ENCODE measurements at regions not wholly inside any gene's neighbourhood (a gene's known extent, or its start where the extent isn't known, plus 50 kb on each side); places are given as distances from the start of the nearest gene placed in this dataset.

- H3K36me3 ChIP-seq (replicated peaks in 1 of 2; ENCODE audit: control insufficient read depth in 1 of 2, insufficient read depth in 2 of 2, low read length in 2 of 2): no peaks in the 10 kb centered on the region
- TF ChIP-seq ZNF800 (CRISPR knock-in tag; IDR thresholded peaks at IDR 0.05) (no peak), ZFP41 (CRISPR knock-in tag; IDR thresholded peaks at IDR 0.05; ENCODE audit: borderline replicate concordance) (no peak), ZNF205 (CRISPR knock-in tag; IDR thresholded peaks at IDR 0.05) (no peak), HOXA7 (CRISPR knock-in tag; IDR thresholded peaks at IDR 0.05) (no peak), ZNF678 (CRISPR knock-in tag; IDR thresholded peaks at IDR 0.05) (no peak), DR1 (CRISPR knock-in tag; IDR thresholded peaks at IDR 0.05) (no peak), ZBED4 (CRISPR knock-in tag; IDR thresholded peaks at IDR 0.05; ENCODE audit: borderline replicate concordance) (no peak), MAFK (conservative IDR thresholded peaks at IDR 0.05 in 1 of 2, IDR thresholded peaks at IDR 0.05 in 1 of 2; ENCODE audit: low read length in 2 of 2) (no peak)
Measured at GRCh38 chr9:81526587-81526986, 162.8 kb downstream of the TLE1 start.

More at GRCh38 chr9:81526587-81526986, 162.8 kb downstream of the TLE1 start:
- Histone ChIP-seq H4K20me1 (ENCODE audit: insufficient read depth, low read length) (no peaks in the 10 kb centered on the region), H3K4me1 (ENCODE audit: insufficient read depth, low read length) (peaks cover 56% of the 10 kb centered on the region), H2AFZ (ENCODE audit: low read length) (no peak overlapping the region), H3K4me3 (replicated peaks in 1 of 3; ENCODE audit: insufficient read depth in 1 of 3, low read depth in 2 of 3, low read length in 3 of 3) (no peak overlapping the region), H3K27me3 (ENCODE audit: control insufficient read depth in 1 of 2, insufficient read depth in 2 of 2, low read length in 2 of 2) (no peaks in the 10 kb centered on the region), H3K4me2 (ENCODE audit: low read depth, low read length) (no peak overlapping the region), H3K9ac (ENCODE audit: insufficient read depth, low read depth, low read length) (no peak overlapping the region), H3K79me2 (ENCODE audit: insufficient read depth, low read length) (no peaks in the 10 kb centered on the region), H3K9me3 (ENCODE audit: low read length) (no peaks in the 10 kb centered on the region), H3K27ac (ENCODE audit: extremely low read length, insufficient read depth, low read length) (no peak overlapping the region)
- FAIRE-seq (no peak), ATAC-seq (no peak), DNase-seq (ENCODE audit: low spot score) (no peak)
- intact Hi-C loops (cut with micrococcal nuclease; ENCODE audit: unreplicated experiment) (loop anchor here (10.0 kb wide), 1 partner anchor 318 kb away; no protein-coding TSS in a partner anchor), in situ Hi-C loops (cut with HindIII; ENCODE audit: extremely low pct_ligation_motif_present, low pct_unique_long_range_greater_than_20kb) (loop anchor here (10.0 kb wide), 1 partner anchor 158 kb away; the partner anchor contains the start of gene TLE1)
- CTCF ChIA-PET (ENCODE audit: low intra/inter-chr PET ratio, low total read pairs): no interaction called here
- WGBS (ENCODE audit: low lambda C conversion rate): 91% methylated on average over 2 of the region's 2 CpGs
- no TSS peak for BruUV-seq (replicated peaks)
- POLR2A ChIA-PET: no interaction called here
